Bronchial epithelial cell (primary cell): ENCODE measurements at regions not wholly inside any gene's neighbourhood (a gene's known extent, or its start where the extent isn't known, plus 50 kb on each side); places are given as distances from the start of the nearest gene placed in this dataset.

Experiments
- DNase-seq: peaks from one replicate; pipeline ENCODE4 v3.0.0-alpha.2; 2010; ENCODE audit warnings: low read depth
- FAIRE-seq: peaks from 2 replicates; lab custom pipeline; 2011; peaks lifted over from hg19 to GRCh38; lab: Jason Lieb, UNC
- H3K27me3 ChIP-seq: 2 replicates; pipeline ENCODE4 v1.5.1; 2011; ENCODE audit warnings: low read length; ENCODE audit not compliant: control insufficient read depth, insufficient read depth
- H3K36me3 ChIP-seq: 2 replicates; pipeline ENCODE4 v1.5.1; 2011; ENCODE audit warnings: low read length; ENCODE audit not compliant: control insufficient read depth, insufficient read depth
- H3K4me3 ChIP-seq: 2 replicates; pipeline ENCODE4 v1.5.1; 2011; ENCODE audit warnings: mild to moderate bottlenecking, low read depth, low read length, control low read depth
- CTCF ChIP-seq: IDR thresholded peaks from 2 replicates; pipeline ENCODE4 v1.5.1; 2011; ENCODE audit warnings: mild to moderate bottlenecking, moderate library complexity, low read length, control low read depth, inconsistent platforms; ENCODE audit not compliant: insufficient read depth, severe bottlenecking

DNA sequence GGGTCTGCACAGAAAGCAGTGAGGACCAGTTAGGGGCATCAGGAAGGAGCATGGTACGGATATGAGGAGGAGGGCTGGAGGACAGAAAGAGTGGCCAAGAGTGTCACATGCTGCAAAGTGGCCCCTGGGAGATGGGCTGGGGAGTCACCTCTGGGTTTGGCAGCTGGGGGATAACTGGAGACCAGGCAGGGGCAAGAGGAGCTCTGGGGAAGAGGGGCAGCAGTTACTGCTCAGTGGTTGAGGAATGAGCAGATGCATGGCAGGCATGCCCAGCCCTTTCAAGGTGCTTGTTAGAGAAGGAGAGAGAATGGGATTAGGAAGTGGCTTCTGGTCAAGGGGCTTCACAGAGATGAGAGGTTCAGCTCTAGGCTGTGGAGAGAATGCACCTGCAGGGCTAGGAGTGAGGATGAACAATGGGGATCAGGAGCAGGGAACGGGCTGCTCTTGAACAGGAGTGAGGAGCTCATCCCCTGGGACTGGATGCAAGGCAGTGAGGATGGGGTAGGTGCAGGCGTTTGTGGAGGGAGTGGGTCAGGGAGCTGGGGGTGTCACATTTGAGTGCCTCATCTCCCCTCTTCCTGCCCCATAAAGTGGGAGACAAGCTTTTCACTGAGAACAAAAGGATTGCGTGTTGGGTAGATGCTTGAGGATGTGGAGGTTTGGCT is 127.5 kb downstream of the PAPOLA start:
- Histone ChIP-seq H3K36me3 (no peaks in the 10 kb centered on the region), H3K4me3 (no peak overlapping the region), H3K27me3 (no peaks in the 10 kb centered on the region)
- TF ChIP-seq CTCF = no peak
- FAIRE-seq (peak; percentile 81), DNase-seq (no peak)

- no peak for FAIRE-seq
- Histone ChIP-seq H3K36me3 (no peaks in the 10 kb centered on the region), H3K27me3 (no peaks in the 10 kb centered on the region), H3K4me3 (no peak overlapping the region)
- DNase-seq = no peak
- TF ChIP-seq CTCF = no peak
Measured at GRCh38 chr14:96630281-96630680, 128.1 kb downstream of the PAPOLA start.

- no peak overlapping the region for H3K4me3 ChIP-seq
- DNase-seq = no peak
- TF ChIP-seq CTCF = no peak
- no peaks in the 10 kb centered on the region for H3K36me3 ChIP-seq
- no peaks in the 10 kb centered on the region for H3K27me3 ChIP-seq
- no peak for FAIRE-seq
Measured at GRCh38 chr14:96631030-96631429, 128.8 kb downstream of the PAPOLA start.

GRCh38 chr14:96631621-96632362 is 129.6 kb downstream of the PAPOLA start:
- no peak for FAIRE-seq
- DNase-seq = no peak
- H3K27me3 ChIP-seq = no peaks in the 10 kb centered on the region
- no peak for TF ChIP-seq CTCF
- H3K36me3 ChIP-seq = no peaks in the 10 kb centered on the region
- H3K4me3 ChIP-seq = no peak overlapping the region

DNA sequence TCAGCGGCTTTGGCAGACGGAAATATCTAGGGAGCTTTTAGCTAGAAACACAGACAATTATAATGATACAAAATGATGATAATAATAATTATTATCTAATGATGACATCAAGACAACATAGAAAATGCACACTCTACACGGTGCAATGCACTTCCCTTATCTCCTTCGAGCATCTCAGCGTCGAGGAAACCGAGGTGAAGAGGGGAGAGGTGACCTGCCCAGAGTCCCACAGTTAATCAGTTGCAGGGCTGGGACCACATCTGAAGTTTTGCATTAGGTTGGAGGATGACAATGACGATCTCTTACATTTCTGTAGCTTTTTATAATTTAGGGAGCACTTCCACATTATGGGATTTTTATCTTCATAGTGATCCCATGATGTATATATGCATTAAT is 130.2 kb downstream of the PAPOLA start:
- H3K36me3 ChIP-seq = no peaks in the 10 kb centered on the region
- H3K27me3 ChIP-seq = no peaks in the 10 kb centered on the region
- no peak for FAIRE-seq
- H3K4me3 ChIP-seq = no peak overlapping the region
- no peak for TF ChIP-seq CTCF
- DNase-seq = no peak

- no peaks in the 10 kb centered on the region for H3K36me3 ChIP-seq
- DNase-seq = no peak
- TF ChIP-seq CTCF = no peak
- H3K4me3 ChIP-seq = no peak overlapping the region
- FAIRE-seq = no peak
- no peaks in the 10 kb centered on the region for H3K27me3 ChIP-seq
Measured at GRCh38 chr14:96633096-96633495, 130.9 kb downstream of the PAPOLA start.
